ENCODE measurements at regions not wholly inside any gene's neighbourhood (a gene's known extent, or its start where the extent isn't known, plus 50 kb on each side); places are given as distances from the start of the nearest gene placed in this dataset.

DNA sequence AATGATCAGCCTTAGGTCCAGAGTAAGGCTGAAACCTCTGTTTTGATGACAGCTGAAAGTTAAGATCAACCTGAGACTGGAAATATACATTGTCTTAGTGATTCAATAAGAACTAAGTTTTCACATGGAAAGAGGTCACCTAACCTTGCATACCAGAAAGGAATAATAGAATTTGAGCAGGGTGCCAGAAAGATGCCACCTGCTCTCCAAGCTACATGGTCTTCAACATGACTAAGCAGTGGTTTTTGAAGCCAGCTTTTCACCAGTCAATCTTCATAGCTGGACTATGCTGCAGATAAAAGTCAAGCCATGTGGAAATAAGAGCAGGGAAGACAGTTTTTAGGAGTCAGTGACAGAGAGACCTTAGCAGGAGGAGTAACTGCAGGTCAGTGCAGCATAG, 589.4 kb upstream of the SYT4 start:
- TF ChIP-seq EZH2 (IDR thresholded peaks at IDR 0.05; ENCODE audit: insufficient read depth, poor library complexity, severe bottlenecking) (no peak), EZH2phosphoT487 (IDR thresholded peaks at IDR 0.05; ENCODE audit: insufficient read depth, low read depth) (no peak)
